Duodenal mucosa (tissue), 2 donors: ENCODE measurements at regions not wholly inside any gene's neighbourhood (a gene's known extent, or its start where the extent isn't known, plus 50 kb on each side); places are given as distances from the start of the nearest gene placed in this dataset.

Experiments used
- H3K27ac ChIP-seq: one replicate; pipeline ENCODE4 v1.7.0; 2013; ENCODE audit warnings: low read depth, low read length
- H3K27me3 ChIP-seq, 2 donors: one replicate each; pipeline ENCODE4 v1.7.0; 2013; ENCODE audit warnings: low read length in 2 of 2, control low read depth in 1 of 2; ENCODE audit not compliant: insufficient read depth in 2 of 2, control insufficient read depth in 1 of 2
- H3K36me3 ChIP-seq, 2 donors: one replicate each; pipeline ENCODE4 v1.7.0; 2013; ENCODE audit warnings: low read length in 2 of 2, control low read depth in 1 of 2; ENCODE audit not compliant: insufficient read depth in 2 of 2, control insufficient read depth in 1 of 2
- H3K4me1 ChIP-seq, 2 donors: one replicate each; pipeline ENCODE4 v1.7.0; 2013; ENCODE audit warnings: low read length in 2 of 2, control low read depth in 1 of 2; ENCODE audit not compliant: insufficient read depth in 2 of 2, control insufficient read depth in 1 of 2
- H3K4me3 ChIP-seq, 2 donors: one replicate each; pipeline ENCODE4 v1.7.0; 2013; ENCODE audit warnings: low read length in 2 of 2, low read depth in 1 of 2
- H3K9ac ChIP-seq, 2 donors: one replicate each; pipeline ENCODE4 v1.7.0; 2013; ENCODE audit warnings: low read length in 2 of 2, low read depth in 1 of 2
- H3K9me3 ChIP-seq, 2 donors: one replicate each; pipeline ENCODE4 v1.7.0; 2013; ENCODE audit warnings: low read length in 2 of 2, control low read depth in 1 of 2; ENCODE audit not compliant: control insufficient read depth in 1 of 2

DNA sequence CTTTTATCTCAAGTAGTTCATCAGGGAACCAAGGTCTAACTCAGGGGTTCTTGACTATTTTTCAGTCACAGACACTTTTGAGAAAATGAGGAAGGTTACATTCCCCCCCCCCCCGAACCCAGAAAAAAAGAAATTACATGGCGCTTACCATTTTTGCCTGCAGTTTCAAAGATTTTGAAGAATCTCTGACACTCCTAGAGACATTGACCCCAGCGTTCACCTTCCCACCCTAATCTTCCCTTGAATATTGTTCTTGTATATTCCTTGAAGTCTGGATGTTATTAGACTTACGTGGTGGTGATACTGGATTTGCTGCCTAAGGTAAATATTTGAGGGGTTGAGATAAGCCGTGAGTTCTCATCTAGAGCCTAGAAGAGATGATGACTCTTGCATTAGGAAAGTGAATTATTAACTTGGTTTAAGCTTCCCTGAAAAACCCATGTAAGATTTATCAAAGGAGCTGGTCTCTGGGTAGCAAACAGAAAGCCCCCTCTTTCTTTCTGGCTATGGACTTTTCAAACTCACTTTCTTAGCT is 245.7 kb upstream of the FOXK1 start:
- no peak overlapping the region for H3K27ac ChIP-seq
- no peaks in the 10 kb centered on the region for H3K9me3 ChIP-seq
- no peaks in the 10 kb centered on the region for H3K36me3 ChIP-seq
- peaks cover 4% of the 10 kb centered on the region in 2 donors for H3K27me3 ChIP-seq
- H3K4me3 ChIP-seq: no peak overlapping the region
- H3K9ac ChIP-seq: no peak overlapping the region
- no peaks in the 10 kb centered on the region for H3K4me1 ChIP-seq

DNA sequence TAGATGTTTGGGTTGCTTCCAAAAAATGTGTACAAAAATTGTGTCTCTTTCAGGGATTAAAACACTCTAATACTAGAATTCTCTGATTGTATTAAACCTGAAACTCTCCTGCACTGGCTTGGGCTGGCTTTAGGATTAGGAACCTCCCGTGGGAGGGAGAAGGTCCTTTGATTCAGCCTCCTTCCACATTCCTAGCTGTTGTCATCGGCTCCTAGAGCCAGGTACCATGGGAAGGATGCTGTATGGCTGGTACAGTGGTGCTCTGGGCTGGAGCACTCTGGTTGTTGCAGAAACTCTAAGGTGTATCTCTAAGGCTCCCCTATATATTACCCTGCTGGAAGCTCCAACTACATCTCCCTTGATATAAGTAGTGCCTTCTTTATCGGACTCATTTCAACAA is 245.2 kb upstream of the FOXK1 start:
- Histone ChIP-seq H3K4me3 (no peak overlapping the region), H3K4me1 (no peaks in the 10 kb centered on the region), H3K36me3 (no peaks in the 10 kb centered on the region), H3K9ac (no peak overlapping the region), H3K27me3 (peaks cover 4% of the 10 kb centered on the region in 2 donors), H3K27ac (no peak overlapping the region), H3K9me3 (no peaks in the 10 kb centered on the region)

DNA sequence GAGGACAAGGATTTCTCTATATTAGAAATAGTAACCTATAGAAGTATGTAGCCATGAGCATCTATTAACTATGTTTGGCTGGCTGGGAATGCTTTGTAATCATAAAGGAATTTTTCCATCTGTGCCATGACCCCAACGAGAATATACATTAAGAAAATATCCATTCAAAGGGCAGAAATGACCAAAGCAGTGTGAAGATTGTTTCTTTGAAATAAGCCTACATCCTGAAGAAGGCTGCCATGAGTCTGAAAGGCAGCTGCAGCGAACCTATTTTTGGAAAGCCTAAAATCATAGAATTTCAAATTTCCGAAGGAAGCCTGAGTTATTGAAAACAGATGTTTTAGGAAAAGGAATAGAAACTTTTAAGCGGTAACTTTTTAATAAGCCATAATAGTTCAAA is 244.2 kb upstream of the FOXK1 start:
- H3K9me3 ChIP-seq: no peaks in the 10 kb centered on the region
- H3K4me3 ChIP-seq: no peak overlapping the region
- no peaks in the 10 kb centered on the region for H3K36me3 ChIP-seq
- no peak overlapping the region for H3K27ac ChIP-seq
- peaks cover 4% of the 10 kb centered on the region in 2 donors for H3K27me3 ChIP-seq
- no peak overlapping the region for H3K9ac ChIP-seq
- H3K4me1 ChIP-seq: no peaks in the 10 kb centered on the region

DNA sequence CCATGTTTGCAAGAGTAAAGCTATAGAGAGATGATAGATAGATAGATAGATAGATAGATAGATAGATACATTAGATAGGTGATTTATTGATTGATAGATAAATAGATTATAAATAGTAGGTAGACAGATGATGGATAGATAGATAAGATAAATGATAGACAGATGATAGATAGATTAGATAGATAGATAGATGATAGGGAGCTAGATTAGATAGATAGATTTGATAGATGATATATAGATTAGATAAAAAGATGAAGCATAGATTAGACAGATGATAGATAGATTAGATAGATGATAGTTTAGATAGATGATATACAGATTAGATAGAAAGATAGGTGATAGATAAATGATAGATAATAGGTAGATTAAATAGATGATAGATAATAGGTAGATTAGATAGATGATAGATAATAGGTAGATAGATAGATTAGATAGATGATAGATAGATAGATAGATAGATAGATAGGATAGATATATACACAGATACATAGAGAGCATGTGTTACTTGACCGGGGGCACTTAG is 243.3 kb upstream of the FOXK1 start:
- Histone ChIP-seq H3K9ac (no peak overlapping the region), H3K4me3 (no peak overlapping the region), H3K27ac (no peak overlapping the region), H3K9me3 (no peaks in the 10 kb centered on the region), H3K4me1 (no peaks in the 10 kb centered on the region), H3K36me3 (no peaks in the 10 kb centered on the region), H3K27me3 (peaks cover 4% of the 10 kb centered on the region in 2 donors)

DNA sequence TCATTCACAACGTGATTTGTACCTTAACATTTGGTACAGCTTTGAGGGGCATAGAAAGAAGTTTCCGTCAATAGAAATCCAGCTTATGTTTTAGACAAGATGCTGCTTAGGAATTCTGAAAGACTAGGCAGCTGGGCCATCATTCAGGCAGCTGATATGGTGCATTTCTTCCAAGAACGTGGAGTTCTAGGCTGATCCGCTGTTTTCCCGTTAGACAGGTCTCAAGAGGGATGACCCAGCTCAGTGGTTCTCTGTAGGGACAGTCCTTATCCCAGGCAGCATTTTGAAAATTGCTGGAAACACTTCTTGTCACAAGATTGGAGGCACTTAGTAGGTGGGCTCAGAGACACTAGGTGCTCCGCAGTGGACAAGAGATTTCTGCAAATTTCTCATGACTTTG is 242.7 kb upstream of the FOXK1 start:
- H3K27ac ChIP-seq: no peak overlapping the region
- H3K36me3 ChIP-seq: no peaks in the 10 kb centered on the region
- H3K27me3 ChIP-seq: peaks cover 4% of the 10 kb centered on the region in 2 donors
- no peaks in the 10 kb centered on the region for H3K9me3 ChIP-seq
- H3K9ac ChIP-seq: no peak overlapping the region
- H3K4me3 ChIP-seq: no peak overlapping the region
- no peaks in the 10 kb centered on the region for H3K4me1 ChIP-seq

DNA sequence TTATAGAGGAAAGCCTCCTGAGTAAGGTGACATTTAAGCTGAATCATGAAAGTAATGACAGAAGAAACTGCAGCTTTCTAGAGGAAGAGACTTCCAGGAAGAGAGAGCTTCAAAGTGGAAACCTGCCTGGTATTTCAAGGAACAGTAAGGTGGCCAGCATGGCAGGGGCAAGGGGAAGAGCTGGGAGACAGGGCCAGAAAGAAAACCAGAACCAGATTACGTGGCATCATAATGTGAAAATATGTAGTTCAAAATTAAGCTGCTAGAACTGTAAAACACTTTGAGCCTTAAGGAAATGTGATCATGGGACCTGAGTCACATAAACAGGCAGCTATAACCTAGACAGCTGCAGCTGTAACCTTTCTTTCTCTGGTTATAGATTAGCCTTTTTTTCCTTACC is 238.0 kb upstream of the FOXK1 start:
- no peaks in the 10 kb centered on the region for H3K36me3 ChIP-seq
- no peak overlapping the region for H3K4me3 ChIP-seq
- H3K4me1 ChIP-seq: no peaks in the 10 kb centered on the region
- peaks cover 4% of the 10 kb centered on the region in 2 donors for H3K9me3 ChIP-seq
- H3K9ac ChIP-seq: no peak overlapping the region
- no peak overlapping the region for H3K27ac ChIP-seq
- no peaks in the 10 kb centered on the region for H3K27me3 ChIP-seq

DNA sequence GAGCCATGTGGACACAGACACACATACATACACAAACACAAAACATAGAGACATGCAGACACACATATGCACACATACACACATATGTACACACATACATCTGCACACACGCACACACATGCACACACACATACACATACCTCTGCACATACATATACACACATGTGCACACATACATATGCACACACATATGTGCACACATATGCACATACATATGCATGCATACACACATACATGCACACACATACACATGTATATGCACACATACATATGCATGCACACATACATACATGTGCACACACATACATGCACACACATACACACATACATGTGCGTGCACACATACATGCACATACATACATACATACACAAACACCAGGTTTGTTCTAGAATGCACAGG is 236.3 kb upstream of the FOXK1 start:
- H3K27me3 ChIP-seq: no peaks in the 10 kb centered on the region
- H3K27ac ChIP-seq: no peak overlapping the region
- no peaks in the 10 kb centered on the region for H3K36me3 ChIP-seq
- H3K4me3 ChIP-seq: no peak overlapping the region
- H3K9me3 ChIP-seq: peaks cover 4% of the 10 kb centered on the region in 2 donors
- no peak overlapping the region for H3K9ac ChIP-seq
- no peaks in the 10 kb centered on the region for H3K4me1 ChIP-seq

DNA sequence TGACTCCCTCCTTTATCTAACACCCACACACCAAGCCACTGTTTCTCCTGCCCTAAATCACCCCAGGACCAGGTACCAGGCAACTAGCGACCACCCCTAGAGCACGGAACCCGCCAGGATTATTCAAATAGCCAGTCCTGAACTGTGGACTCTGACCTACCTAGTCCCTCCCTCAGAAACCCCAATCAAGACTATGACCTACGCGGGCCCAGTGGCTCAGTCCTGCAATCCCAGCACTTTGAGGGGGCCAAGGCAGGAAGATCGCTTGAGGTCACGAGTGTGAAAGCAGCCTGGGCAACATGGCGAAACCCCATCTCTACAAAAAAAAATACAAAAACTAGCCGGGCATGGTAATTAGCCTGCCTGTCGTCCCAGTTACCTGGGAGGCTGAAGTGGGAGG is 232.8 kb upstream of the FOXK1 start:
- Histone ChIP-seq H3K9ac (no peak overlapping the region), H3K4me1 (no peaks in the 10 kb centered on the region), H3K27ac (no peak overlapping the region), H3K36me3 (no peaks in the 10 kb centered on the region), H3K9me3 (peaks cover 4% of the 10 kb centered on the region in 2 donors), H3K4me3 (no peak overlapping the region), H3K27me3 (no peaks in the 10 kb centered on the region)

DNA sequence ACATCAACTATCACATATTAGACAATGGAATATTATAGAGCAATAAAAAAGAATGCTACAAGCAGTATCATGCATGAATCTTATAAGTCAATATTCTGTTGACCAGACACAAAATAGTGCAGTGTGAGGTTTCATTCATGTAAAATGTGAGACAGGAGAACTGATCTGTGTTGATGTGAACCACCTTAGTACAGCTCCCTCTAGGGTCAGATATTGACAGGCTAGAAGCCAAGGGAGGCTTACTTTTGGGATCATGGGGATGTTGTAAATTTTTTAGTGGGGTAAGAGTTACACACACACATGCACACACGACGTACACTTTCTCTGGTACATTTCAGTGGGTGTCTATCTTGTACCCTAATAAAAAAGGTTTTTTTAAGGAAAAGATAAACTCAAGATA is 231.6 kb upstream of the FOXK1 start:
- H3K9me3 ChIP-seq: peaks cover 4% of the 10 kb centered on the region in 2 donors

DNA sequence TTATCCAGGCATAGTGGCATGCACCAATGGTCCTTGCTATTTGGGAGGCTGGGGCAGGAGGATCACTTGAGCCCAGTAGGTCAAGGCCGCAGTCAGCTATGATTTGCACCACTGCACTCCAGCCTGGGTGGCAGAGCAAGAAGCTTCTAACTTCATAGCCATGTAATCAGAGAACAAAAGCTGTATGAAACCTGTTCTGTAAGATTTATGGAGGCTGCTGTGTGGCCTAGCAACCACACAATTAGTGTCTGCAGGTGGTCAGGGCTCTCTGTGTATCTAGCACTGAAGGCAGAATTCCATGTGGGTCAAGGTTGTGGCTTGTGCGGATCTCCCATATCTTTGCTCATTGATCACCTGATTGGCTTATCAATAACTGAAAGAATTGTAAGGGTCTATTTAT is 221.5 kb upstream of the FOXK1 start:
- Histone ChIP-seq H3K9ac (no peak overlapping the region), H3K4me1 (no peaks in the 10 kb centered on the region), H3K4me3 (no peak overlapping the region), H3K27me3 (no peaks in the 10 kb centered on the region), H3K36me3 (no peaks in the 10 kb centered on the region), H3K9me3 (no peaks in the 10 kb centered on the region), H3K27ac (no peak overlapping the region)

More for the DNA sequence above, 231.6 kb upstream of the FOXK1 start:
- Histone ChIP-seq H3K9ac (no peak overlapping the region), H3K27me3 (no peaks in the 10 kb centered on the region), H3K27ac (no peak overlapping the region), H3K36me3 (no peaks in the 10 kb centered on the region), H3K4me1 (no peaks in the 10 kb centered on the region), H3K4me3 (no peak overlapping the region)

DNA sequence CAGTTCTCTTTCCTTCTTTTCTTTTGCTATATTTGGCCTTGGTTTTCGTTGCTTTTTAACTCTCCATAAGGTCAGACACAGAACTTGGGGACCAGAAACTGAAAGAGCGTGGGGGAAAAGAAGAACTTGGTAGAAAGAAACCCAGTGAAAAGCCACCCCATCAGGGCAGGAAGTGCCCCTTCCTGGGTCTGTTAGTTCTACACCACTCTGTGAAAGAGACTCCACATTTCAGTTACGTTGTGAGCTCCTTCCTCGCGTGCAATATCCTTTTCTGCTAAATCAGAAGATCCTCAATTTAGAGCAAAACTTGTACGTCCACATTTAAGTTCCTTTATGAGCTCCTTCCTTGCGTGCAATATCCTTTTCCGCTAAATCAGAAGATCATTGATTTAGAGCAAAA is 220.6 kb upstream of the FOXK1 start:
- H3K27me3 ChIP-seq: no peaks in the 10 kb centered on the region
- no peaks in the 10 kb centered on the region for H3K36me3 ChIP-seq
- no peak overlapping the region for H3K27ac ChIP-seq
- H3K4me3 ChIP-seq: no peak overlapping the region
- H3K9me3 ChIP-seq: no peaks in the 10 kb centered on the region
- no peaks in the 10 kb centered on the region for H3K4me1 ChIP-seq
- no peak overlapping the region for H3K9ac ChIP-seq
